Adipocyte (in vitro differentiated cells): ENCODE measurements at regions not wholly inside any gene's neighbourhood (a gene's known extent, or its start where the extent isn't known, plus 50 kb on each side); places are given as distances from the start of the nearest gene placed in this dataset.
"Not testable (repeated sequence)": the region's sequence is repeated elsewhere in the genome, so short reads cannot be mapped to it uniquely, and the experiment has no call there.

Source experiments
- DNase-seq: peaks from one replicate; pipeline ENCODE4 v3.0.0-alpha.2; 2015; ENCODE audit warnings: low read depth
- H3K27me3 ChIP-seq: replicated peaks from 2 replicates; pipeline ENCODE4 v1.7.0; 2013; ENCODE audit warnings: mild to moderate bottlenecking, low read length, moderate library complexity; ENCODE audit not compliant: control insufficient read depth, insufficient read depth
- H3K36me3 ChIP-seq: 2 replicates; pipeline ENCODE4 v1.7.0; 2013; ENCODE audit warnings: low read length, mild to moderate bottlenecking, moderate library complexity; ENCODE audit not compliant: control insufficient read depth, insufficient read depth, severe bottlenecking
- H3K4me1 ChIP-seq: 2 replicates; pipeline ENCODE4 v1.7.0; 2013; ENCODE audit warnings: mild to moderate bottlenecking, low read length, moderate library complexity; ENCODE audit not compliant: control insufficient read depth, insufficient read depth
- H3K4me3 ChIP-seq: 2 replicates; pipeline ENCODE4 v1.7.0; 2013; ENCODE audit warnings: mild to moderate bottlenecking, low read length, moderate library complexity
- H3K9ac ChIP-seq: 2 replicates; pipeline ENCODE4 v1.7.0; 2013; ENCODE audit warnings: mild to moderate bottlenecking, low read length, moderate library complexity
- H3K9me3 ChIP-seq: 2 replicates; pipeline ENCODE4 v1.7.0; 2013; ENCODE audit warnings: mild to moderate bottlenecking, low read length, moderate library complexity; ENCODE audit not compliant: control insufficient read depth

- Histone ChIP-seq H3K9me3 (no peaks in the 10 kb centered on the region), H3K4me3 (no peak overlapping the region), H3K4me1 (peaks cover 7% of the 10 kb centered on the region), H3K9ac (no peak overlapping the region), H3K36me3 (no peaks in the 10 kb centered on the region), H3K27me3 (no peaks in the 10 kb centered on the region)
- DNase-seq = no peak
These were observed 364.4 kb upstream of the CYRIA start for GRCh38 chr2:17030047-17030446.

DNA sequence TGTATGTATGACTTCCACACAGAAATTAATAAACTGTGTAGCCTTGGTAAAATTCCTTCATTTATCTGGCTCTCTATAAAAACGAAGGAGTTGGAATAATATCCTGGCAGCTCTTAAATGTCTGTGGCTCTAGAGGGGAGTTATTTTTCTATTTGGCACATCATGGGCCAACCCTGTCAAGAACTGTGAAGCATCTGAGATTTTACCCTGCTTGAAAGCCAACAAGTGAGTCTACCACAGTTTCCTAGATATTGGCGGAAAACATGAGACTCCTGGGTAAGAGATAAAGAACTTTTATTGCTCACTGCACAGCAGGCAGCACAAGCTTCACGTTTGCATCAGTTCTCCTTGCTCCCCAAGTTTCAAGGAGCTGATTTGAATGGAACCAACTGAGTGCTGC, 346.7 kb upstream of the CYRIA start:
- no peak for DNase-seq
- H3K27me3 ChIP-seq = no peaks in the 10 kb centered on the region

DNA sequence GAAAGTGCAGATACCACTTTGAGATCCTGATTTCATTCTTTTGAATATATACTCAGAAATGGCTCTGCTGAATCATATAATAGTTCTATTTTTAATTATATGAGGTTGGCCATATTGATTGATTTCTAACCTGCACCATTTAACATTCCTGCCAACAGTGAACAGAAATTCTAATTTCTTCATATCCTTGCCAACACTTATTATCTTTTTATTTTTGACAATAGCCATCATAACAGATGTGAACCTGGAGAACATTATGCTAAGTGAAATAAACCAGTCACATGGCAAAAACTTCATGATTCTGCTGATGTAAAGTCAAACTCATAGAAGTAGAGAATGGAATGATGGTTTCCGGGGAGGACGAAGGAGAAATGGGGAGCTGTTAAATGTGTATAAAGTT, 344.5 kb upstream of the CYRIA start:
- Histone ChIP-seq H3K36me3 (no peaks in the 10 kb centered on the region), H3K4me3 (no peak overlapping the region), H3K9ac (no peak overlapping the region), H3K27me3 (no peaks in the 10 kb centered on the region), H3K4me1 (no peaks in the 10 kb centered on the region), H3K9me3 (no peaks in the 10 kb centered on the region)
- DNase-seq = no peak

More for the DNA sequence above, 346.7 kb upstream of the CYRIA start:
- H3K9me3 ChIP-seq = no peaks in the 10 kb centered on the region
- H3K9ac ChIP-seq = no peak overlapping the region
- H3K4me1 ChIP-seq = no peaks in the 10 kb centered on the region
- H3K4me3 ChIP-seq = no peak overlapping the region
- H3K36me3 ChIP-seq = no peaks in the 10 kb centered on the region

DNA sequence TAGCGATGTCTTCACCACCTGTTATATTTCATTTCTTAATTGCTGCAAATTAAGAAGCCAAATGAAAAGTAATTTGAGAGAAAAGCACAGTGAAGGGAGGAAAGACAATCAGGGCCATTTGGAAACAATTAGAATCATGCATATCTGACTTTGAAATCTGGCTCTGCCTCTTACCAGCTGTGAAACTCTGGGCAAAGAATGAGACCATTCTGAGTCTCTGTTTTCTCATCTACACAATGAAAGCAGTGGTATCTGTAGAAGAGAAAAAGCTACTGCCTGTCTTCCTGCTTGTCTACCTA, 334.5 kb upstream of the CYRIA start:
- Histone ChIP-seq H3K4me1 (no peaks in the 10 kb centered on the region), H3K36me3 (no peaks in the 10 kb centered on the region), H3K4me3 (no peak overlapping the region), H3K9ac (no peak overlapping the region), H3K27me3 (no peaks in the 10 kb centered on the region), H3K9me3 (peaks cover 7% of the 10 kb centered on the region)
- DNase-seq = peak; percentile 51

DNA sequence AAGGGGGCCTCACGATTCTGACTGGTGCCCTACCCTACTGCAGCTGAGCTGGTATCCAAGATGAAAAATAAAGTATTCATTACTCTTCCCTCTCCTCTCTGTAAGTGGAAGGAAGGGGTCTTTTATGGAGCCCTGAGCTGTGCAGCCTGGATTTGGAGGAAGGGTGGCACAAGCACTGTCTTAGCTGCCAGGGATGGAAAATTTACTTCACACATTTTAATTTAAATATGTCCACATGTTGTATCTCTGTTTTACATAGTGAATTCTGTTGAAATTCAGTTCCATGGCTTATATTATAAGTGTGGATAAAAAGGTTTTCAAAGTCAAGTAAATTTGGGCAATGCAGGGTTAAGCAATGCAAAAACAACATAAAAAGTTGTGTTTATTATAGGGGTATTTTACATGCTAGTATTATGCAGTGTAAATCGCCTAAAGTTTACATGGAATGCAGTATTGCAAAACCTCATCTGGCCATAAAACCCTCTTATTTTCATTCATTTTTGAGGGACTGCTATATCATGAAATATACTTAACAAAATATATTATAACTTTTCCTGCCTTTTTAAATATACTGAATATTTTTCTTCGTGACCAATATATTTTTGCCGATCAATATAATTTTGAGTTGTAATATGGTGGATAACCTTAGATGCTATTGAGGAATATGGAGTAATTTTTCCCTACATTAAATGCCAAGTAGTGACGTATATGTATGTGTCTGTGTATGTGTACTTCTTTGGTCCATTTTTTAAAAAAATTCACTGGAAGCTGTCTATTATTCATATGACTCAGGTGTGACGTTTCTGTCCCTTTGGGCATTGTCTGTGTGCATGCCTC, 333.9 kb upstream of the CYRIA start:
- Histone ChIP-seq H3K9me3 (peaks cover 11% of the 10 kb centered on the region), H3K4me1 (no peaks in the 10 kb centered on the region), H3K4me3 (no peak overlapping the region), H3K9ac (no peak overlapping the region), H3K36me3 (no peaks in the 10 kb centered on the region), H3K27me3 (no peaks in the 10 kb centered on the region)
- DNase-seq = peak; percentile 32

GRCh38 chr2:16978301-16978700, 312.7 kb upstream of the CYRIA start:
- no peaks in the 10 kb centered on the region for H3K9me3 ChIP-seq
- no peak for DNase-seq
- no peak overlapping the region for H3K4me3 ChIP-seq
- no peaks in the 10 kb centered on the region for H3K27me3 ChIP-seq
- H3K9ac ChIP-seq = no peak overlapping the region
- peaks cover 2% of the 10 kb centered on the region for H3K4me1 ChIP-seq
- no peaks in the 10 kb centered on the region for H3K36me3 ChIP-seq

DNA sequence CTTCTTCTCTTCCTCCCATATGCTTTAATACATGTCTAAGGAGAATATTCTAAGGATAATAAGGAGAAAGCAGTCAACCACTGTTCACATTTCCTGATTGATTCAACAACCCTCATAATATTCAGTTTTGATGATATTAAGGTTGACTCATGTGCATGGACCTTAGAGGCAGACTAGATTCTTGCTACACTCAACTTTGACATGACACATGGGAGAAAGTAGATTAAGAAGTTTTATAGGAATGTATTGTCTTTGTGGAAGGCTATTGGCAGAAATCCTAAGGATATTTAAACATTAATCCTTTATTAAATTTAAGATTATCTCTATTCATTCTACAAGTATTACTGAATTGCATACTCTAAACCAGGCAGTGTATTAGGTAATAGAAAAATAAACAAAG, 309.1 kb upstream of the CYRIA start:
- DNase-seq = no peak
- H3K36me3 ChIP-seq = no peaks in the 10 kb centered on the region

DNA sequence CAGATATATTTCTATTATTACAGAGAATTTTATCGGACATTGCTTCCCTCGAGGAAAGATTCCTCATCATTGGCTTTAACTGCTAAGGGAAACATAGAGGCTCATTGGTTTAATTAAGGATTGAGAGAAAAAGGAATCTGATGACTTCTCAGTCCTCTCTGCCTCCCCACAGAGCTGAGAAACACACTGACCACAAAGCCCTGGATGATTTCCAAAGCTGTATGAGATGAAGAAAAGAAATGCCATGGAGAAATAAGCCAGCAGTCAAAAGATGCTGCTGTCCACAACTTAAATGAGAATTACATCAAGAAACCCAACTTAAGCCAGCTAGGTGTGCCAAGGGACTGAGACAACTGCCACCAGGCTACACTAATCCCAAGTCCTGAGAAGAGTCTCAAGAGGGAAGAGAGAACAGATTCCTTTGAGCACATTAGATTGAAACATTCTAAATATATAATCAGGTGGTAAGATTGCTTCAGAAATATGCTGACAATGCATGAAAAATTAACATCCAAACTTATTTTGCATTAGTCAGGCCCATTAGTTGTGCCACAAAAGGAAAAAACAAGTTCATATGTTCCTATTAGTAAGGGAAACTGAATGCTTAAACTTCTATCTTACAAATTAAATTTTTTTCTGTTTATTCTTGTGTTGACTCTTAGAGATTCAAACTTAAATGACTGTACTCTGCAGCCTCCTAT, 308.1 kb upstream of the CYRIA start:
- Histone ChIP-seq H3K27me3 (no peaks in the 10 kb centered on the region), H3K4me3 (peak overlapping the region; percentile 22), H3K9me3 (no peaks in the 10 kb centered on the region), H3K4me1 (peaks cover 19% of the 10 kb centered on the region), H3K36me3 (no peaks in the 10 kb centered on the region), H3K9ac (no peak overlapping the region)
- DNase-seq = peak; percentile 65

More for the DNA sequence above, 309.1 kb upstream of the CYRIA start:
- Histone ChIP-seq H3K4me1 (peaks cover 19% of the 10 kb centered on the region), H3K4me3 (no peak overlapping the region), H3K27me3 (no peaks in the 10 kb centered on the region), H3K9me3 (no peaks in the 10 kb centered on the region), H3K9ac (no peak overlapping the region)

- DNase-seq = peak; percentile 6
- Histone ChIP-seq H3K9ac (no peak overlapping the region), H3K4me3 (peak overlapping the region; percentile 22), H3K9me3 (no peaks in the 10 kb centered on the region), H3K36me3 (no peaks in the 10 kb centered on the region), H3K27me3 (no peaks in the 10 kb centered on the region), H3K4me1 (peaks cover 19% of the 10 kb centered on the region)
These were observed 306.6 kb upstream of the CYRIA start for GRCh38 chr2:16972276-16972675.

GRCh38 chr2:16971722-16972234, 306.1 kb upstream of the CYRIA start:
- H3K4me3 ChIP-seq = no peak overlapping the region
- no peaks in the 10 kb centered on the region for H3K9me3 ChIP-seq
- DNase-seq = no peak
- H3K9ac ChIP-seq = no peak overlapping the region
- no peaks in the 10 kb centered on the region for H3K27me3 ChIP-seq
- H3K36me3 ChIP-seq = no peaks in the 10 kb centered on the region
- H3K4me1 ChIP-seq = peaks cover 19% of the 10 kb centered on the region

DNA sequence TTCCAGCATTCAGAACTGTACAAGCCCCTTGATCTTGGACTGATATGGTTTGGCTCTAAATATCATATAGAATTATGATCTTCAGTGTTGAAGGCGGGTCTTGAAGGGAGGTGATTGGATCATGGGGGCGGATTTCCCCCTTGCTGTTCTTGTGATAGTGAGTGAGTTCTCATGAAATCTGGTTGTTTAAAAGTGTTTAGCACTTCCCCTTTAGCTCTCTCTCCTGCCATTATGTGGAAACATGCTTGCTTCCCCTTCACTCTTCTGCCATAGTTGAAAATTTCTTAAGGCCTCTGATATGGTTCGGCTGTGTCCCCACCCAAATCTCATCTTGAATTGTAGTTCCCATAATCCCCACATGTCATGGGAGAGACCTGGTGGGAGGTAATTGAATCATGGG, 305.3 kb upstream of the CYRIA start:
- H3K4me3 ChIP-seq, DNase-seq, H3K36me3 ChIP-seq, H3K27me3 ChIP-seq, H3K9me3 ChIP-seq, H3K9ac ChIP-seq: not testable (repeated sequence)
- peaks cover 19% of the 10 kb centered on the region for H3K4me1 ChIP-seq
